ENCODE measurements at regions not wholly inside any gene's neighbourhood (a gene's known extent, or its start where the extent isn't known, plus 50 kb on each side); places are given as distances from the start of the nearest gene placed in this dataset.

GRCh38 chr1:55385402-55386018 is 170.3 kb upstream of the USP24 start:
- DNase-seq: no peak
- no peak for TF ChIP-seq CTCF (IDR thresholded peaks at IDR 0.05; ENCODE audit: partially characterized antibody, unreplicated experiment)
- Mint-ChIP-seq H3K27ac (ENCODE audit: unreplicated experiment) (no peak overlapping the region), H3K4me3 (ENCODE audit: unreplicated experiment) (no peak overlapping the region), H3K36me3 (ENCODE audit: unreplicated experiment) (peaks cover 7% of the 10 kb centered on the region), H3K9me3 (ENCODE audit: unreplicated experiment) (peaks cover 3% of the 10 kb centered on the region), H3K27me3 (ENCODE audit: unreplicated experiment) (no peaks in the 10 kb centered on the region), H3K4me1 (ENCODE audit: low read depth, unreplicated experiment) (no peaks in the 10 kb centered on the region)

- Mint-ChIP-seq H3K4me3 (ENCODE audit: unreplicated experiment) (no peak overlapping the region), H3K4me1 (ENCODE audit: low read depth, unreplicated experiment) (no peaks in the 10 kb centered on the region), H3K27me3 (ENCODE audit: unreplicated experiment) (no peaks in the 10 kb centered on the region), H3K36me3 (ENCODE audit: unreplicated experiment) (peaks cover 4% of the 10 kb centered on the region), H3K9me3 (ENCODE audit: unreplicated experiment) (peaks cover 3% of the 10 kb centered on the region), H3K27ac (ENCODE audit: unreplicated experiment) (no peak overlapping the region)
- TF ChIP-seq CTCF (IDR thresholded peaks at IDR 0.05; ENCODE audit: partially characterized antibody, unreplicated experiment): no peak
- no peak for DNase-seq
Measured at GRCh38 chr1:55384637-55385036, 169.5 kb upstream of the USP24 start.

GRCh38 chr1:55382806-55383305 is 167.7 kb upstream of the USP24 start:
- Mint-ChIP-seq H3K4me3 (ENCODE audit: unreplicated experiment) (no peak overlapping the region), H3K36me3 (ENCODE audit: unreplicated experiment) (peaks cover 4% of the 10 kb centered on the region), H3K27me3 (ENCODE audit: unreplicated experiment) (peaks cover 3% of the 10 kb centered on the region), H3K9me3 (ENCODE audit: unreplicated experiment) (peaks cover 3% of the 10 kb centered on the region), H3K4me1 (ENCODE audit: low read depth, unreplicated experiment) (no peaks in the 10 kb centered on the region), H3K27ac (ENCODE audit: unreplicated experiment) (no peak overlapping the region)
- TF ChIP-seq CTCF (IDR thresholded peaks at IDR 0.05; ENCODE audit: partially characterized antibody, unreplicated experiment): no peak
- DNase-seq: no peak

- Mint-ChIP-seq H3K36me3 (ENCODE audit: unreplicated experiment) (peaks cover 4% of the 10 kb centered on the region), H3K9me3 (ENCODE audit: unreplicated experiment) (peaks cover 3% of the 10 kb centered on the region), H3K27me3 (ENCODE audit: unreplicated experiment) (peaks cover 3% of the 10 kb centered on the region), H3K4me3 (ENCODE audit: unreplicated experiment) (no peak overlapping the region), H3K27ac (ENCODE audit: unreplicated experiment) (no peak overlapping the region), H3K4me1 (ENCODE audit: low read depth, unreplicated experiment) (no peaks in the 10 kb centered on the region)
- no peak for TF ChIP-seq CTCF (IDR thresholded peaks at IDR 0.05; ENCODE audit: partially characterized antibody, unreplicated experiment)
- DNase-seq: no peak
Measured at GRCh38 chr1:55381983-55382382, 166.8 kb upstream of the USP24 start.

GRCh38 chr1:55381491-55381890 is 166.3 kb upstream of the USP24 start:
- H3K27me3 Mint-ChIP-seq (ENCODE audit: unreplicated experiment): peaks cover 3% of the 10 kb centered on the region
- DNase-seq: no peak

More at GRCh38 chr1:55381491-55381890, 166.3 kb upstream of the USP24 start:
- Mint-ChIP-seq H3K36me3 (ENCODE audit: unreplicated experiment) (peaks cover 4% of the 10 kb centered on the region), H3K9me3 (ENCODE audit: unreplicated experiment) (peaks cover 3% of the 10 kb centered on the region), H3K4me1 (ENCODE audit: low read depth, unreplicated experiment) (no peaks in the 10 kb centered on the region), H3K27ac (ENCODE audit: unreplicated experiment) (no peak overlapping the region), H3K4me3 (ENCODE audit: unreplicated experiment) (no peak overlapping the region)
- no peak for TF ChIP-seq CTCF (IDR thresholded peaks at IDR 0.05; ENCODE audit: partially characterized antibody, unreplicated experiment)

Measured in glutamatergic neuron (in vitro differentiated cells).